Breast epithelium (tissue), 3 donors: ENCODE measurements at regions not wholly inside any gene's neighbourhood (a gene's known extent, or its start where the extent isn't known, plus 50 kb on each side); places are given as distances from the start of the nearest gene placed in this dataset.

Experiments used
- POLR2A ChIP-seq: fragments of 450-650 bp; IDR thresholded peaks from one replicate; pipeline ENCODE4 v1.6.1; 2016; ENCODE audit warnings: antibody characterized with exemption, mild to moderate bottlenecking, moderate library complexity
- POLR2AphosphoS5 ChIP-seq, 3 donors: sonication (generic); formaldehyde crosslinking; IDR thresholded peaks; one replicate each; pipeline ENCODE4 v1.6.1; 2017; ENCODE audit warnings: antibody characterized with exemption in 3 of 3
- TF ChIP-seq, protein P1 (sequence below), 3 donors: fragments of 450-650 bp; IDR thresholded peaks; one replicate each; pipeline ENCODE4 v1.5.1; 2016 to 2017; ENCODE audit warnings: antibody characterized with exemption in 3 of 3, mild to moderate bottlenecking in 3 of 3, moderate library complexity in 3 of 3

DNA sequence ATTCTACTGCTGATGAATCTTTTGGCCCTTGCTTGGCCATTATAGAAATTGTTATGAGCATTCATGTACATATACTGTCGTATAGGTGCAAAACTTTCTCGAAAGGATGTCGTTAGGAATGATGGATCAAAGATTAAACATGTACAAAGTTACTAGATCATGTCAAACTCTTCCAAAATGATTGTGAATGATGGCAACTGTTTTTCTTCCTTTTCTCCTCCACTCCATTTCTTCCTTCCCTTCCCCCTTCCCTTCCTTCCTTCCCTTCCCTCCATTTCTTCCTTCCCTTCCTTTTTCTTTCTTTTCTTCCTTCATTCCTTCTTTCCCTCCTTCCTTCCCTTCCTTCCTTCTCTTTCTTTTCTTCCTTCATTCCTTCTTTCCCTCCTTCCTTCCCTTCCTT is 973.9 kb downstream of the CDH11 start:
- TF ChIP-seq, protein P1, sequence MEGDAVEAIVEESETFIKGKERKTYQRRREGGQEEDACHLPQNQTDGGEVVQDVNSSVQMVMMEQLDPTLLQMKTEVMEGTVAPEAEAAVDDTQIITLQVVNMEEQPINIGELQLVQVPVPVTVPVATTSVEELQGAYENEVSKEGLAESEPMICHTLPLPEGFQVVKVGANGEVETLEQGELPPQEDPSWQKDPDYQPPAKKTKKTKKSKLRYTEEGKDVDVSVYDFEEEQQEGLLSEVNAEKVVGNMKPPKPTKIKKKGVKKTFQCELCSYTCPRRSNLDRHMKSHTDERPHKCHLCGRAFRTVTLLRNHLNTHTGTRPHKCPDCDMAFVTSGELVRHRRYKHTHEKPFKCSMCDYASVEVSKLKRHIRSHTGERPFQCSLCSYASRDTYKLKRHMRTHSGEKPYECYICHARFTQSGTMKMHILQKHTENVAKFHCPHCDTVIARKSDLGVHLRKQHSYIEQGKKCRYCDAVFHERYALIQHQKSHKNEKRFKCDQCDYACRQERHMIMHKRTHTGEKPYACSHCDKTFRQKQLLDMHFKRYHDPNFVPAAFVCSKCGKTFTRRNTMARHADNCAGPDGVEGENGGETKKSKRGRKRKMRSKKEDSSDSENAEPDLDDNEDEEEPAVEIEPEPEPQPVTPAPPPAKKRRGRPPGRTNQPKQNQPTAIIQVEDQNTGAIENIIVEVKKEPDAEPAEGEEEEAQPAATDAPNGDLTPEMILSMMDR (IDR thresholded peaks at IDR 0.05) = no peak
- TF ChIP-seq POLR2A (no peak), POLR2AphosphoS5 (IDR thresholded peaks at IDR 0.05) (no peak)
